GM21576 (cell line): ENCODE measurements at regions not wholly inside any gene's neighbourhood (a gene's known extent, or its start where the extent isn't known, plus 50 kb on each side); places are given as distances from the start of the nearest gene placed in this dataset.
A peak's percentile ranks its signal among the peaks of the same experiment; 100 is the strongest.

Source experiments
- ATAC-seq: cut with Tn5 transposase; IDR thresholded peaks from one replicate; pipeline ENCODE4 v1.9.1; 2021; ENCODE audit warnings: mild to moderate bottlenecking, moderate library complexity; ENCODE audit not compliant: unreplicated experiment

GRCh38 chr16:79770244-79771064, 169.9 kb upstream of the MAF start:
- ATAC-seq: peak; percentile 99

GRCh38 chr16:79769928-79770243, 169.3 kb upstream of the MAF start:
- no peak for ATAC-seq

GRCh38 chr16:79769270-79769927, 168.9 kb upstream of the MAF start:
- ATAC-seq: no peak

- ATAC-seq: no peak
These were observed 167.9 kb upstream of the MAF start for GRCh38 chr16:79768276-79768970.

GRCh38 chr16:79767421-79768275, 167.1 kb upstream of the MAF start:
- no peak for ATAC-seq

GRCh38 chr16:79765901-79766394, 165.4 kb upstream of the MAF start:
- no peak for ATAC-seq

- no peak for ATAC-seq
These were observed 164.9 kb upstream of the MAF start for GRCh38 chr16:79765431-79765830.

- ATAC-seq: no peak
These were observed 164.0 kb upstream of the MAF start for GRCh38 chr16:79764415-79765110.

GRCh38 chr16:79762217-79762616, 161.7 kb upstream of the MAF start:
- ATAC-seq: no peak

GRCh38 chr16:79758615-79759346, 158.2 kb upstream of the MAF start:
- ATAC-seq: no peak

- ATAC-seq: no peak
These were observed 157.4 kb upstream of the MAF start for GRCh38 chr16:79757968-79758367.

- ATAC-seq: no peak
These were observed 156.6 kb upstream of the MAF start for GRCh38 chr16:79757163-79757562.

GRCh38 chr16:79756571-79756970, 156.0 kb upstream of the MAF start:
- ATAC-seq: no peak

- ATAC-seq: no peak
These were observed 154.0 kb upstream of the MAF start for GRCh38 chr16:79754501-79754900.

GRCh38 chr16:79754081-79754480, 153.5 kb upstream of the MAF start:
- no peak for ATAC-seq

GRCh38 chr16:79753286-79753685, 152.7 kb upstream of the MAF start:
- no peak for ATAC-seq

- no peak for ATAC-seq
These were observed 151.9 kb upstream of the MAF start for GRCh38 chr16:79752396-79752795.

- no peak for ATAC-seq
These were observed 151.1 kb upstream of the MAF start for GRCh38 chr16:79751471-79752184.

GRCh38 chr16:79750311-79750710, 149.8 kb upstream of the MAF start:
- no peak for ATAC-seq
